ENCODE measurements at regions not wholly inside any gene's neighbourhood (a gene's known extent, or its start where the extent isn't known, plus 50 kb on each side); places are given as distances from the start of the nearest gene placed in this dataset.

DNA sequence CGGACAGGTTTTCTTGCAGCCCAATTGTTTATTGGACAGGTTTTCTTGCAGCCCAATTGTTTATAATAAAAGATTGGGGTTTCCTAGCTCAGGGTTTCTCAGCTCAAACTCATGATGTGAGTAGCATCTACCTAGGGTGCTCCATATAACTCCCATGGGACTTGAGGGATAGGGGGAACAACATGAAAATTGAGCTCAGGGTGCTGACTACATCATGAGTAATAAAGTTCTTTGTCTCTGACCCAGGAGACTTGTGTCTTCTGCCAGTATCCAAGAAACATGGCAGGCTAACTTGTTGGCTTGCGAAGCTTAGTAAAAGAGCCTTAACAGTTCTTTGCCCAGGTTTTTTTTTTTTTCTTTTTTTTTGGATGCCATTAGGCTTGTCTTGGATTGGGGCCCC lies 59.2 kb upstream of the MYCBP2 start:
- TF ChIP-seq EZH2phosphoT487 (conservative IDR thresholded peaks at IDR 0.05; ENCODE audit: low read length): no peak
- TF ChIP-seq, protein P1, sequence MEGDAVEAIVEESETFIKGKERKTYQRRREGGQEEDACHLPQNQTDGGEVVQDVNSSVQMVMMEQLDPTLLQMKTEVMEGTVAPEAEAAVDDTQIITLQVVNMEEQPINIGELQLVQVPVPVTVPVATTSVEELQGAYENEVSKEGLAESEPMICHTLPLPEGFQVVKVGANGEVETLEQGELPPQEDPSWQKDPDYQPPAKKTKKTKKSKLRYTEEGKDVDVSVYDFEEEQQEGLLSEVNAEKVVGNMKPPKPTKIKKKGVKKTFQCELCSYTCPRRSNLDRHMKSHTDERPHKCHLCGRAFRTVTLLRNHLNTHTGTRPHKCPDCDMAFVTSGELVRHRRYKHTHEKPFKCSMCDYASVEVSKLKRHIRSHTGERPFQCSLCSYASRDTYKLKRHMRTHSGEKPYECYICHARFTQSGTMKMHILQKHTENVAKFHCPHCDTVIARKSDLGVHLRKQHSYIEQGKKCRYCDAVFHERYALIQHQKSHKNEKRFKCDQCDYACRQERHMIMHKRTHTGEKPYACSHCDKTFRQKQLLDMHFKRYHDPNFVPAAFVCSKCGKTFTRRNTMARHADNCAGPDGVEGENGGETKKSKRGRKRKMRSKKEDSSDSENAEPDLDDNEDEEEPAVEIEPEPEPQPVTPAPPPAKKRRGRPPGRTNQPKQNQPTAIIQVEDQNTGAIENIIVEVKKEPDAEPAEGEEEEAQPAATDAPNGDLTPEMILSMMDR (IDR thresholded peaks at IDR 0.05; ENCODE audit: insufficient read depth, low read length, poor library complexity, severe bottlenecking): no peak
- Histone ChIP-seq H3K9ac (ENCODE audit: low read length) (no peak overlapping the region), H4K20me1 (ENCODE audit: low read depth, low read length) (no peaks in the 10 kb centered on the region), H3K9me2 (replicated peaks; ENCODE audit: insufficient read depth, low read length) (no peaks in the 10 kb centered on the region), H3K79me2 (ENCODE audit: insufficient read depth, low read length) (no peaks in the 10 kb centered on the region), H3K9me3 (ENCODE audit: insufficient read depth, low read length) (no peaks in the 10 kb centered on the region), H3F3A (ENCODE audit: insufficient read depth) (no peaks in the 10 kb centered on the region), H3K36me3 (ENCODE audit: low read length) (no peaks in the 10 kb centered on the region), H3K27ac (ENCODE audit: low read depth, low read length) (no peak overlapping the region), H3K4me3 (ENCODE audit: insufficient read depth, low read length, poor library complexity, severe bottlenecking) (no peak overlapping the region), H3K4me2 (ENCODE audit: low read depth, low read length, poor library complexity, severe bottlenecking) (no peak overlapping the region), H2AFZ (ENCODE audit: low read depth, low read length, severe bottlenecking) (no peak overlapping the region), H3K27me3 (ENCODE audit: low read length) (no peaks in the 10 kb centered on the region)

DNA sequence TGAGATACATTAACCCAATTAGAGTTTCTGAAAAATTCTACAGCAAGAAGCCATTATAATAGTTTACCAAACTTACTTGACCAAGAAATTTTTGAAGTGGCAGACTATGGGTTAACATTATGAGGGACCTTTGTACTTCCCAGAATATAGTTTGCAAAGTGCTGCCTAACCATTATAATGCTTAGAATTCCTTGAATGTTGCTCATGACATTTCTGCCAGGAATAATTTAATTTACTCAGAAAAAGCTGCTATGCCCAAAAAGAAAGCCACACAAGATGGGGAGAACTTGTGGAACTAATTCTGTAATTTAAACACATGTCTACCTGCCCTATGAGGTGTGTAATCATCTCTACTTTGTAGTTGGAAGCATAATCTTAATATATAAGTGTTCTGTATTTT lies 58.1 kb upstream of the MYCBP2 start:
- no peak overlapping the region for H3K9ac ChIP-seq (ENCODE audit: low read length)
- no peaks in the 10 kb centered on the region for H3K9me3 ChIP-seq (ENCODE audit: insufficient read depth, low read length)
- H3K27me3 ChIP-seq (ENCODE audit: low read length): no peaks in the 10 kb centered on the region
- no peak overlapping the region for H3K4me3 ChIP-seq (ENCODE audit: insufficient read depth, low read length, poor library complexity, severe bottlenecking)
- no peaks in the 10 kb centered on the region for H3F3A ChIP-seq (ENCODE audit: insufficient read depth)
- H3K27ac ChIP-seq (ENCODE audit: low read depth, low read length): no peak overlapping the region
- H4K20me1 ChIP-seq (ENCODE audit: low read depth, low read length): no peaks in the 10 kb centered on the region
- H2AFZ ChIP-seq (ENCODE audit: low read depth, low read length, severe bottlenecking): no peak overlapping the region
- H3K9me2 ChIP-seq (replicated peaks; ENCODE audit: insufficient read depth, low read length): no peaks in the 10 kb centered on the region
- H3K36me3 ChIP-seq (ENCODE audit: low read length): no peaks in the 10 kb centered on the region
- H3K4me2 ChIP-seq (ENCODE audit: low read depth, low read length, poor library complexity, severe bottlenecking): no peak overlapping the region
- TF ChIP-seq, protein P1 (IDR thresholded peaks at IDR 0.05; ENCODE audit: insufficient read depth, low read length, poor library complexity, severe bottlenecking): no peak
- TF ChIP-seq EZH2phosphoT487 (conservative IDR thresholded peaks at IDR 0.05; ENCODE audit: low read length): no peak
- no peaks in the 10 kb centered on the region for H3K79me2 ChIP-seq (ENCODE audit: insufficient read depth, low read length)

DNA sequence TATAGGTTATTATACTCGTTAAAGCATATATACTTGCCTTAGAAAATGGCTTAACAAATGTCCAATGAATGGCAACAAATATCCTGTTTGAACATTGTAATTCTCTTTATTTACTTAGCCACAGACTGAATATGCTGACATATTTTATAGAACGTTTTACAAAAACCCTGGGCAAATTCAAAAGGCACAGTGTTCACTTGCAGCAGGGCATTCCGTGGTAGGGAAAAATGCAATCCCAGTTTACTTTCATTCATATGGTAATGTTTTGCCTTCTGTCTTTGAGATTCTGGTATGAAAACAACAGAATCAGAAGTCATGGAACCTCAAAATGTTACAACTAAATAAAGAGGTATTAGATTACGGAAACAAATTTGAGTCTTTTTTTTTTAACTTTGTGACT lies 56.2 kb upstream of the MYCBP2 start:
- Histone ChIP-seq H3K4me2 (ENCODE audit: low read depth, low read length, poor library complexity, severe bottlenecking) (no peak overlapping the region), H2AFZ (ENCODE audit: low read depth, low read length, severe bottlenecking) (no peak overlapping the region), H4K20me1 (ENCODE audit: low read depth, low read length) (no peaks in the 10 kb centered on the region), H3F3A (ENCODE audit: insufficient read depth) (no peaks in the 10 kb centered on the region), H3K36me3 (ENCODE audit: low read length) (no peaks in the 10 kb centered on the region), H3K9me2 (replicated peaks; ENCODE audit: insufficient read depth, low read length) (no peaks in the 10 kb centered on the region), H3K27me3 (ENCODE audit: low read length) (no peaks in the 10 kb centered on the region), H3K9me3 (ENCODE audit: insufficient read depth, low read length) (no peaks in the 10 kb centered on the region), H3K4me3 (ENCODE audit: insufficient read depth, low read length, poor library complexity, severe bottlenecking) (no peak overlapping the region), H3K27ac (ENCODE audit: low read depth, low read length) (no peak overlapping the region), H3K79me2 (ENCODE audit: insufficient read depth, low read length) (no peaks in the 10 kb centered on the region), H3K9ac (ENCODE audit: low read length) (no peak overlapping the region)
- TF ChIP-seq, protein P1 (IDR thresholded peaks at IDR 0.05; ENCODE audit: insufficient read depth, low read length, poor library complexity, severe bottlenecking): no peak
- TF ChIP-seq EZH2phosphoT487 (conservative IDR thresholded peaks at IDR 0.05; ENCODE audit: low read length): no peak

DNA sequence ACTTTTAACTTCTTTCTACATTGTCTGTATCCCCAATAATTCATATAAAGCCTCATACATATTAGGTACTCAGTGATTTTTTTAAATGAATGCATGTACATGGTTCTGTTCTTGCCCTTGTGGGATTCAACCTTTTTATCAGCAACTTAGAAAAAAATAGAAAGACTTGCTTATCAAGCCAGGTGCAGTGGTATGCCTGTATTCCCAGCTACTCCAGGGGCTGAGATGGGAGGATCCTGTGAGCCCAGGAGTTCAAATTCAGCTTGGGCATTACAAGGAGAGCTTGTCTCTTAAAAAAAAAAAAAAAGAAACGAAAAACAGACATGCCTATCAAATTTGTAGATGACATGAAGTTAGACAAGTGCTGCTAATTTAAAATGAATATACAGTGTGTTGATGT lies 54.2 kb upstream of the MYCBP2 start:
- no peaks in the 10 kb centered on the region for H3K9me2 ChIP-seq (replicated peaks; ENCODE audit: insufficient read depth, low read length)
- no peaks in the 10 kb centered on the region for H3K9me3 ChIP-seq (ENCODE audit: insufficient read depth, low read length)
- TF ChIP-seq EZH2phosphoT487 (conservative IDR thresholded peaks at IDR 0.05; ENCODE audit: low read length): no peak
- TF ChIP-seq, protein P1 (IDR thresholded peaks at IDR 0.05; ENCODE audit: insufficient read depth, low read length, poor library complexity, severe bottlenecking): no peak
- no peak overlapping the region for H2AFZ ChIP-seq (ENCODE audit: low read depth, low read length, severe bottlenecking)
- H3K27me3 ChIP-seq (ENCODE audit: low read length): no peaks in the 10 kb centered on the region
- no peaks in the 10 kb centered on the region for H3K79me2 ChIP-seq (ENCODE audit: insufficient read depth, low read length)
- H3K4me2 ChIP-seq (ENCODE audit: low read depth, low read length, poor library complexity, severe bottlenecking): no peak overlapping the region
- no peak overlapping the region for H3K4me3 ChIP-seq (ENCODE audit: insufficient read depth, low read length, poor library complexity, severe bottlenecking)
- no peaks in the 10 kb centered on the region for H3K36me3 ChIP-seq (ENCODE audit: low read length)
- no peak overlapping the region for H3K9ac ChIP-seq (ENCODE audit: low read length)
- H4K20me1 ChIP-seq (ENCODE audit: low read depth, low read length): no peaks in the 10 kb centered on the region
- no peaks in the 10 kb centered on the region for H3F3A ChIP-seq (ENCODE audit: insufficient read depth)
- H3K27ac ChIP-seq (ENCODE audit: low read depth, low read length): no peak overlapping the region
